ENCODE measurements at regions not wholly inside any gene's neighbourhood (a gene's known extent, or its start where the extent isn't known, plus 50 kb on each side); places are given as distances from the start of the nearest gene placed in this dataset.

- Histone ChIP-seq H3K4me2 (ENCODE audit: low read length) (no peak overlapping the region), H4K20me1 (ENCODE audit: insufficient read depth, low read length) (no peaks in the 10 kb centered on the region), H3K79me2 (ENCODE audit: insufficient read depth, low read depth, low read length) (no peaks in the 10 kb centered on the region), H3K4me3 (ENCODE audit: low read depth, low read length, poor library complexity, severe bottlenecking) (no peak overlapping the region), H3K36me3 (ENCODE audit: insufficient read depth, low read length) (no peaks in the 10 kb centered on the region), H3K9me3 (ENCODE audit: low read length) (no peaks in the 10 kb centered on the region), H2AFZ (ENCODE audit: low read length) (no peak overlapping the region), H3K27ac (ENCODE audit: low read depth, low read length, poor library complexity, severe bottlenecking) (no peak overlapping the region), H3K9me2 (ENCODE audit: insufficient read depth, low read length) (no peaks in the 10 kb centered on the region), H3K4me1 (ENCODE audit: insufficient read depth, low read length, poor library complexity, severe bottlenecking) (no peaks in the 10 kb centered on the region)
- intact Hi-C loops (cut with micrococcal nuclease; ENCODE audit: unreplicated experiment) = loop anchor here (5.0 kb wide), 1 partner anchor 511 kb away; no protein-coding TSS in a partner anchor
- ChIA-PET CTCF (ENCODE audit: unreplicated experiment) (no interaction called here), POLR2A (interaction anchor here (0.9 kb wide), 1 partner anchor 117 kb away, joined by 3 read pairs; no protein-coding TSS in a partner anchor)
- no TSS peak for BruUV-seq (replicated peaks)
- DNase-seq (ENCODE audit: low spot score) = no peak
- TF ChIP-seq EZH2phosphoT487 (IDR thresholded peaks at IDR 0.05; ENCODE audit: borderline replicate concordance, low read depth, low read length) = no peak
- no peak for TF ChIP-seq CTCF (conservative IDR thresholded peaks at IDR 0.05; ENCODE audit: low read length)
These were observed 51.5 kb upstream of the ANO4 start for GRCh38 chr12:100743060-100743459.

All from OCI-LY7 (cell line).